Spleen (tissue), 7 donors: ENCODE measurements at regions not wholly inside any gene's neighbourhood (a gene's known extent, or its start where the extent isn't known, plus 50 kb on each side); places are given as distances from the start of the nearest gene placed in this dataset.

Experiments used
- POLR2A ChIP-seq, 3 donors: fragments of 450-650 bp; IDR thresholded peaks; one replicate each; pipeline ENCODE4 v1.5.1; 2017; ENCODE audit warnings: antibody characterized with exemption in 3 of 3, mild to moderate bottlenecking in 1 of 3
- TF ChIP-seq, protein P1 (sequence below), 11 experiments: fragments of 200-600 bp in 7 of 11; fragments of 450-650 bp in 4 of 11; sonication (generic) in 4 of 11; IDR thresholded peaks in 8 of 11; conservative IDR thresholded peaks in 3 of 11; 1 replicate in 7 of 11; 2 replicates in 4 of 11; pipeline versions ENCODE4 v1.4.0 to v1.8.0; 2016 to 2021; ENCODE audit warnings: antibody characterized with exemption in 11 of 11, inconsistent platforms in 4 of 11, mild to moderate bottlenecking in 1 of 11
- donor health status: DM: no; HTN: no; CAD: no; lungs with moderate emphysema.
- donor health status: DM: no; HTN: no; CAD: no.
- donor health status: DM: no; HTN: no; CAD: no.

DNA sequence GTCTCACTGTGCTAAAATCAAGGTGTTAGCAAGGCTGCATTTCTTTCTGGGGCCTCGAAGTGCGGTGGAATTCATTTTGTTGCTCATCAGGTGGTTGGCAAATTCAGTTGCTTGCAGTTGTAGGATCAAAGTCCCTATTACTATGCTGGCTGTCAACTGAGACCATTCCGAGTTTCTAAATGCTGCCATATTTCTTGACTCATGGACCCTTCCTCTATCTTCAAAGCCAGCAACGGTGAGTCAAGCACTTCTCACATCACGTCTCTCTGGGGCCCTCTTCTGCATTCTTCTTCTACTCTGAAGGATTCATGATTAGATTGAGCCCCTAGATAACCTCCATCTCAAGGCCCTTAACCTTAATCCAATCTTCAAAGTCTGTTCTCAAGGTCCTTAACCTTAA is 619.7 kb downstream of the HACE1 start:
- TF ChIP-seq, protein P1, sequence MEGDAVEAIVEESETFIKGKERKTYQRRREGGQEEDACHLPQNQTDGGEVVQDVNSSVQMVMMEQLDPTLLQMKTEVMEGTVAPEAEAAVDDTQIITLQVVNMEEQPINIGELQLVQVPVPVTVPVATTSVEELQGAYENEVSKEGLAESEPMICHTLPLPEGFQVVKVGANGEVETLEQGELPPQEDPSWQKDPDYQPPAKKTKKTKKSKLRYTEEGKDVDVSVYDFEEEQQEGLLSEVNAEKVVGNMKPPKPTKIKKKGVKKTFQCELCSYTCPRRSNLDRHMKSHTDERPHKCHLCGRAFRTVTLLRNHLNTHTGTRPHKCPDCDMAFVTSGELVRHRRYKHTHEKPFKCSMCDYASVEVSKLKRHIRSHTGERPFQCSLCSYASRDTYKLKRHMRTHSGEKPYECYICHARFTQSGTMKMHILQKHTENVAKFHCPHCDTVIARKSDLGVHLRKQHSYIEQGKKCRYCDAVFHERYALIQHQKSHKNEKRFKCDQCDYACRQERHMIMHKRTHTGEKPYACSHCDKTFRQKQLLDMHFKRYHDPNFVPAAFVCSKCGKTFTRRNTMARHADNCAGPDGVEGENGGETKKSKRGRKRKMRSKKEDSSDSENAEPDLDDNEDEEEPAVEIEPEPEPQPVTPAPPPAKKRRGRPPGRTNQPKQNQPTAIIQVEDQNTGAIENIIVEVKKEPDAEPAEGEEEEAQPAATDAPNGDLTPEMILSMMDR (IDR thresholded peaks at IDR 0.05 in 8 of 11, conservative IDR thresholded peaks at IDR 0.05 in 3 of 11) = no peak
- no peak for TF ChIP-seq POLR2A (IDR thresholded peaks at IDR 0.05)
